ENCODE measurements at regions not wholly inside any gene's neighbourhood (a gene's known extent, or its start where the extent isn't known, plus 50 kb on each side); places are given as distances from the start of the nearest gene placed in this dataset.

GRCh38 chr2:126392889-126393288 lies 263.1 kb upstream of the GYPC start:
- BruUV-seq (replicated peaks) = no TSS peak
- CTCF ChIA-PET = interaction anchor here (0.7 to 1.1 kb wide), 2 partner anchors 10 to 33 kb away, joined by 3 to 4 read pairs; no protein-coding TSS in a partner anchor
- H3K27ac Mint-ChIP-seq (ENCODE audit: low read depth, unreplicated experiment) = no peak overlapping the region

GRCh38 chr2:126399001-126399400 lies 257.0 kb upstream of the GYPC start:
- H3K4me1 Mint-ChIP-seq (ENCODE audit: insufficient read depth, unreplicated experiment) = no peaks in the 10 kb centered on the region
- no peak for DNase-seq (ENCODE audit: unreplicated experiment)
- H3K9me3 Mint-ChIP-seq (ENCODE audit: unreplicated experiment) = peaks cover 16% of the 10 kb centered on the region
- no TSS peak for BruUV-seq (replicated peaks)
- H3K36me3 Mint-ChIP-seq (ENCODE audit: insufficient read depth, unreplicated experiment) = no peaks in the 10 kb centered on the region
- no peak overlapping the region for H3K27ac Mint-ChIP-seq (ENCODE audit: low read depth, unreplicated experiment)
- ChIA-PET POLR2A (no interaction called here), CTCF (interaction anchor here (0.7 kb wide), 2 partner anchors 78 to 125 kb away, joined by 3 to 5 read pairs; no protein-coding TSS in a partner anchor)
- TF ChIP-seq CTCF (IDR thresholded peaks at IDR 0.05; ENCODE audit: unreplicated experiment) = no peak
- H3K27me3 Mint-ChIP-seq (ENCODE audit: insufficient read depth, unreplicated experiment) = no peaks in the 10 kb centered on the region
- intact Hi-C loops (cut with micrococcal nuclease) = no loop called here
- no peak overlapping the region for H3K4me3 Mint-ChIP-seq (ENCODE audit: unreplicated experiment)

More at GRCh38 chr2:126392889-126393288, 263.1 kb upstream of the GYPC start:
- H3K4me3 Mint-ChIP-seq (ENCODE audit: unreplicated experiment) = no peak overlapping the region
- no peaks in the 10 kb centered on the region for H3K4me1 Mint-ChIP-seq (ENCODE audit: insufficient read depth, unreplicated experiment)
- POLR2A ChIA-PET = no interaction called here
- intact Hi-C loops (cut with micrococcal nuclease) = no loop called here
- no peaks in the 10 kb centered on the region for H3K36me3 Mint-ChIP-seq (ENCODE audit: insufficient read depth, unreplicated experiment)
- no peak for TF ChIP-seq CTCF (IDR thresholded peaks at IDR 0.05; ENCODE audit: unreplicated experiment)
- peaks cover 11% of the 10 kb centered on the region for H3K9me3 Mint-ChIP-seq (ENCODE audit: unreplicated experiment)
- H3K27me3 Mint-ChIP-seq (ENCODE audit: insufficient read depth, unreplicated experiment) = no peaks in the 10 kb centered on the region
- DNase-seq (ENCODE audit: unreplicated experiment) = no peak

- no peaks in the 10 kb centered on the region for H3K36me3 Mint-ChIP-seq (ENCODE audit: insufficient read depth, unreplicated experiment)
- BruUV-seq (replicated peaks) = no TSS peak
- H3K4me3 Mint-ChIP-seq (ENCODE audit: unreplicated experiment) = no peak overlapping the region
- intact Hi-C loops (cut with micrococcal nuclease) = no loop called here
- CTCF ChIA-PET = interaction anchor here (0.6 kb wide), 1 partner anchor 10 kb away, joined by 3 read pairs; no protein-coding TSS in a partner anchor
- no peak overlapping the region for H3K27ac Mint-ChIP-seq (ENCODE audit: low read depth, unreplicated experiment)
- peaks cover 5% of the 10 kb centered on the region for H3K9me3 Mint-ChIP-seq (ENCODE audit: unreplicated experiment)
- DNase-seq (ENCODE audit: unreplicated experiment) = no peak
- POLR2A ChIA-PET = no interaction called here
- peaks cover 19% of the 10 kb centered on the region for H3K27me3 Mint-ChIP-seq (ENCODE audit: insufficient read depth, unreplicated experiment)
- H3K4me1 Mint-ChIP-seq (ENCODE audit: insufficient read depth, unreplicated experiment) = no peaks in the 10 kb centered on the region
- no peak for TF ChIP-seq CTCF (IDR thresholded peaks at IDR 0.05; ENCODE audit: unreplicated experiment)
Observed at GRCh38 chr2:126403039-126403628, 252.8 kb upstream of the GYPC start.

GRCh38 chr2:126406267-126406666 lies 249.7 kb upstream of the GYPC start:
- POLR2A ChIA-PET = no interaction called here
- CTCF ChIA-PET = interaction anchor here (0.6 kb wide), 1 partner anchor 748 kb away, joined by 4 read pairs; no protein-coding TSS in a partner anchor

More at GRCh38 chr2:126406267-126406666, 249.7 kb upstream of the GYPC start:
- intact Hi-C loops (cut with micrococcal nuclease) = no loop called here
- no peak overlapping the region for H3K4me3 Mint-ChIP-seq (ENCODE audit: unreplicated experiment)
- no peaks in the 10 kb centered on the region for H3K36me3 Mint-ChIP-seq (ENCODE audit: insufficient read depth, unreplicated experiment)
- peaks cover 5% of the 10 kb centered on the region for H3K9me3 Mint-ChIP-seq (ENCODE audit: unreplicated experiment)
- no TSS peak for BruUV-seq (replicated peaks)
- peaks cover 21% of the 10 kb centered on the region for H3K27me3 Mint-ChIP-seq (ENCODE audit: insufficient read depth, unreplicated experiment)
- no peak overlapping the region for H3K27ac Mint-ChIP-seq (ENCODE audit: low read depth, unreplicated experiment)
- H3K4me1 Mint-ChIP-seq (ENCODE audit: insufficient read depth, unreplicated experiment) = no peaks in the 10 kb centered on the region
- no peak for TF ChIP-seq CTCF (IDR thresholded peaks at IDR 0.05; ENCODE audit: unreplicated experiment)
- DNase-seq (ENCODE audit: unreplicated experiment) = no peak

Measured in MCF 10A (cell line).